RWPE1 (cell line): ENCODE measurements at regions not wholly inside any gene's neighbourhood (a gene's known extent, or its start where the extent isn't known, plus 50 kb on each side); places are given as distances from the start of the nearest gene placed in this dataset.

Experiments
- CTCF ChIA-PET: fragments of 350-600 bp; sonication (Branson Sonifier 250); formaldehyde crosslinking; extraction: SDS; loops from one replicate; lab custom pipeline; 2021; lab: Yijun Ruan, JAX
- POLR2A ChIA-PET: fragments of 400-600 bp; formaldehyde crosslinking; extraction: SDS; loops from one replicate; lab custom pipeline; 2020; ENCODE audit warnings: antibody characterized with exemption; ENCODE audit not compliant: low non-redundant PET; lab: Yijun Ruan, JAX
- DNase-seq: peaks from one replicate; pipeline ENCODE4 v3.0.0; 2012; ENCODE audit warnings: low spot score
- H3K27ac ChIP-seq: fragments of 450-650 bp; 2 replicates; pipeline ENCODE4 v1.5.1; 2017
- TF ChIP-seq, protein P1 (sequence below): fragments of 450-650 bp; conservative IDR thresholded peaks from 2 replicates; pipeline ENCODE4 v1.5.1; 2017; ENCODE audit warnings: low read depth, mild to moderate bottlenecking

DNA sequence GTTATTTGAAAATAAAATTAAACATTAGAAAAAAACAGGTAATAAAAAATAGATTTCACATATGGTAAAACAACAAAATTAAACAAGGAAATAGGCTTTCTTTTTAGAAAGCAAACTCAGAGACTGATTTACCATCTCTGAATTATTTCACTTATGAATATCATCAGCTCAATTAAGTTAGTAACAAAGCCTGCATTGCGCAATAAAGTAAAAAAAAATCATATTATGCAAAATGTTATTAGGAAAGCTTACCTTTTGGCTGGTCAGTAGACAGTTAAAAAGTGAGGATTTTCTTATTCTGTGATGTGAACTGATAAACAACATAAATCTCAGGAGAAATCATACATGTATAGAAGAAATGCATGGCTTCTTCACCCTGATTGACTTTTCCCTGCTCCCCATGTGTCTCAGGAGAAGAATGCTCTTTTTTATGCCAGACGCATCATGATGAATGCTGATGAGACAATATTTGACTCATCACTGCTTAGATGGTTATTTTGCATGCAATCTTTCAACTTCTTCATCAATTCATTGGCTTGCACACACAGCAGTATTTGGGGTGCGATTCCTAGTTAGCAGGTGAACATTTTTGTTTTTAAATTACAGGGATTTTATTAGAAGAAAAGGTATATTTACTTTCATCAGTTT lies 124.5 kb upstream of the USP15 start:
- CTCF ChIA-PET: interaction anchor here (0.6 kb wide), 1 partner anchor 190 kb away, joined by 7 read pairs; no protein-coding TSS in a partner anchor
- H3K27ac ChIP-seq: no peak overlapping the region
- TF ChIP-seq, protein P1, sequence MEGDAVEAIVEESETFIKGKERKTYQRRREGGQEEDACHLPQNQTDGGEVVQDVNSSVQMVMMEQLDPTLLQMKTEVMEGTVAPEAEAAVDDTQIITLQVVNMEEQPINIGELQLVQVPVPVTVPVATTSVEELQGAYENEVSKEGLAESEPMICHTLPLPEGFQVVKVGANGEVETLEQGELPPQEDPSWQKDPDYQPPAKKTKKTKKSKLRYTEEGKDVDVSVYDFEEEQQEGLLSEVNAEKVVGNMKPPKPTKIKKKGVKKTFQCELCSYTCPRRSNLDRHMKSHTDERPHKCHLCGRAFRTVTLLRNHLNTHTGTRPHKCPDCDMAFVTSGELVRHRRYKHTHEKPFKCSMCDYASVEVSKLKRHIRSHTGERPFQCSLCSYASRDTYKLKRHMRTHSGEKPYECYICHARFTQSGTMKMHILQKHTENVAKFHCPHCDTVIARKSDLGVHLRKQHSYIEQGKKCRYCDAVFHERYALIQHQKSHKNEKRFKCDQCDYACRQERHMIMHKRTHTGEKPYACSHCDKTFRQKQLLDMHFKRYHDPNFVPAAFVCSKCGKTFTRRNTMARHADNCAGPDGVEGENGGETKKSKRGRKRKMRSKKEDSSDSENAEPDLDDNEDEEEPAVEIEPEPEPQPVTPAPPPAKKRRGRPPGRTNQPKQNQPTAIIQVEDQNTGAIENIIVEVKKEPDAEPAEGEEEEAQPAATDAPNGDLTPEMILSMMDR: no peak
- DNase-seq: no peak
- POLR2A ChIA-PET: no interaction called here

DNA sequence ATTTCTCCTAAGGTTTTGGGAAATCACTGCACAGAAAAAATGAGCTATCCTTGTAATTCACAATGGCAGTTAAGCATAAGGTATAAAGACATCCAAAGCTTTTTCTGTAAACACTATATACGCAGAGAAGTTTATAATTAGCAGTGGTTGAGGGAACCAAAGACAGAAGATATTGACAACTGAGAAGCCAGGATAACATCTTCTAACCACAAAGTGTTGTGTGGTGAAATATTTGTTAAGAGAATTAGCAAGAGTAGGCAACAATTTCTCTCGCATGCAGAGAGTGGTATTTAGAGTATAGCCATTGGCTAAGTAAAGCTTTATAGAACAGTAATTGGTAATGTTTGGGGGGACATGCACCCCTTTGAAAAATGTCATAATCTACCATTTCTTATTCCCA lies 123.7 kb upstream of the USP15 start:
- H3K27ac ChIP-seq: no peak overlapping the region
- POLR2A ChIA-PET: no interaction called here
- TF ChIP-seq, protein P1: no peak
- CTCF ChIA-PET: interaction anchor here (0.5 to 1.4 kb wide), 3 partner anchors 299 to 1737 kb away, joined by 3 to 4 read pairs (median 3); no protein-coding TSS in a partner anchor
- no peak for DNase-seq

DNA sequence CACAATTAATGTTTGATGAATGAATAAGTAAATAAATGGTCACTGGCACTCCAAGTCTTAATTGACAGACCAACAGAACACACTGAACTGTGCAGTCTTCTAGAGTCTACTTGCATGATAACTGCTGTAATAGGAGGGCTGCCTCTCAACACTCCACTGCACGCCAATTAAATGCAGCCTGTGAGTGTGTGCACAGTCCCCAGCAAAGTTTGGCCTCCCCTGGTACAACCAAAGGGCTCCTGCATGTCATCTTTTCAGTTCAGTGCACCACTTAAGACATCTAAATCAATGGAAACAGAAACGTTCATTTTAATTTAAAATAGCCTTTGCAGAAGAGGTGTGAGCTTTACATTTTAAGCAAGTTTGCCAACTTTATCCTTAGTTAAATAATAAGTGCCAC lies 121.7 kb upstream of the USP15 start:
- DNase-seq: no peak
- CTCF ChIA-PET: interaction anchor here (0.6 kb wide), 1 partner anchor 15 kb away, joined by 5 read pairs; no protein-coding TSS in a partner anchor
- TF ChIP-seq, protein P1: no peak
- no peak overlapping the region for H3K27ac ChIP-seq
- POLR2A ChIA-PET: no interaction called here

DNA sequence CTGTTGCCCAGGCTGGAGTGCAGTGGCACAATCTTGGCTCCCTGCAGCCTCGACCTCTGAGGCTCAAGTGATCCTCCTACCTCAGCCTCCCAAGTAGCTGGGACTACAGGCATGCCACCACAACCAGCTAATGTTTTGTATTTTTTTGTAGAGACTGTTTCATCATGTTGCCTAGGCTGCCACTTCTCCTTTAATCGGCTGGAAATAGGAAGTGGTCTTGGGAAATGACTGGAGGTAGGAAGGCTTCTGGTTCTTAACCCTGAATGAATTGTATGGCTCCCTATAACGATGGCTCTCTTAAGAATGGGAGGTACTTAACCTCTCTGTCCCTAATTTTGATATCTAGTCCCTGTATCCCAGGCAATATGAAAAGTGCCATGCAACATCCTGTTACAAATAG lies 113.9 kb upstream of the USP15 start:
- DNase-seq: no peak
- TF ChIP-seq, protein P1: no peak
- ChIA-PET CTCF (interaction anchor here (0.6 kb wide), 1 partner anchor 214 kb away, joined by 4 read pairs; no protein-coding TSS in a partner anchor), POLR2A (no interaction called here)
- H3K27ac ChIP-seq: no peak overlapping the region

DNA sequence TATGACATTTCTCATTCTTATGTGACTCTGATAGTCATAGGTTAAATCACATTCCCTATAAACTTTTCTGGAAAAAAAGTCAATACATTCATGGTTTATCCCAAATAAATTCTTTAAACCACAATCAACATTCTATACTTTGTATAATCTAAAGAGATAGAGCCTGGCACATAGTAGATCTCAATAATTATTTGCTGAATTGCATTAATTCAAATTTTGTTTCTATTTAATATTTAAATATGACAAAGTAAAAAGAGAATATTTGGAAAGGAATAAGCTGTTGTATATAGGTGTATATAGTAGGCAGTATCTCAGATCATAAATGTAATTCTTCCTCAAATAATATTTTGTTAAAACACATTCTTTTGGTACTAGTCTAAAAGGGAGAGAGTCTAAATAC lies 102.2 kb upstream of the USP15 start:
- CTCF ChIA-PET: interaction anchor here (0.5 to 0.7 kb wide), 2 partner anchors 34 to 640 kb away, joined by 3 read pairs; no protein-coding TSS in a partner anchor
- DNase-seq: no peak
- H3K27ac ChIP-seq: no peak overlapping the region
- POLR2A ChIA-PET: no interaction called here
- TF ChIP-seq, protein P1: no peak

DNA sequence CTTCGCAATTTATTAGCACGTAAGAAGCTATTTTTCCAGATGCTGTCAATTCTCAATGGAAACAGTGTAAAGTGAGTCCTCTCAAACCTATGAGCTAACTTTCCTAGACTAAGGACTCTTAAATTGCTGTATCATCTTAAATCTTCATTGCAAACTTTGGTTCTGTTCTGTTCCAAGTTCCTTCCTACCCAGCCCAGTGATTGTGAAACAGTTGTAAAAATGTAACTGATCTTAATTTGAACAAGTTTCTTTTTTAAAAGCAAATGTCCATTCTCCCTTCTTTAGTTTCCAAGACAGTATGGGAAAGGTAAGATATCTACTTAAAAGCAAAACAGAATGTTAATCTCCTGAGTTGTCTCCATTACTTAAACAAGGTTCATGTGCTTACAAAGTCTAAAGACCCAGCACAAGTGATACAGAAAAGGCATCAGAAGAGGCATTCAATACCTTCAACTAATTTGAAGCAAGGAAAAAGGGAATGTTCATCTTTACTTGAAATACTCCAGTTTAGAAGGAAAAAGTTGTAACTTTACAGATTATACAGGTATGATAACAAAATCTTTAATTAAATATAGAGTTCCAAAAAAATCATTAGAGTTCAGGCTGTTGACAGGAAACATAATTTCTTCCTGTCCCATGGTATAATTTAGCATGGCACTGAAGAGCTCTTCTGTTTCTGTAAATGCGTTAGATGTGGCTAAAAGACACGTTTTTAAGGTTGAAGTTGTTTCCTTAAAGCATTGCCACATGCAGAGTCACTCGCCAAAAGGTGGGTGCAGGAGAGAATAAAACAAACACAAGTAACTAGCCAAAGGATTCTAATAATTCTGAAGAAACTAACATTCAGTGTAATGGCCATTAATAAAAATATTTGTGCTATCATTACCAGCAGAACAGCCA lies 101.5 kb upstream of the USP15 start:
- POLR2A ChIA-PET: no interaction called here
- H3K27ac ChIP-seq: no peak overlapping the region
- CTCF ChIA-PET: interaction anchor here (0.6 to 0.7 kb wide), 2 partner anchors 34 to 389 kb away, joined by 3 read pairs; no protein-coding TSS in a partner anchor
- TF ChIP-seq, protein P1: no peak
- DNase-seq: no peak
